B cell (primary cell): ENCODE measurements at regions not wholly inside any gene's neighbourhood (a gene's known extent, or its start where the extent isn't known, plus 50 kb on each side); places are given as distances from the start of the nearest gene placed in this dataset.

Experiments used
- ATAC-seq: fragments of 200-7000 bp; cut with Tn5 transposase; one replicate; pipeline ENCODE4 v1.10.0; 2021; ENCODE audit warnings: low read depth, mild to moderate bottlenecking, moderate number of reproducible peaks, moderate library complexity
- CTCF ChIA-PET: fragments of 350-600 bp; sonication (Branson Sonifier 250); formaldehyde crosslinking; loops from one replicate; lab custom pipeline; 2021; ENCODE audit warnings: antibody characterized with exemption, inconsistent platforms; lab: Charles Lee
- POLR2A ChIA-PET: fragments of 350-600 bp; sonication (Branson Sonifier 250); formaldehyde crosslinking; loops from one replicate; lab custom pipeline; 2021; ENCODE audit warnings: antibody characterized with exemption; lab: Charles Lee
- DNase-seq: peaks from one replicate; pipeline ENCODE4 v3.0.0; 2013
- H2AFZ ChIP-seq: 2 replicates; pipeline ENCODE4 v1.6.1; 2012; ENCODE audit warnings: mild to moderate bottlenecking, low read depth, low read length; ENCODE audit not compliant: insufficient read depth, poor library complexity, severe bottlenecking
- H3K27ac ChIP-seq, 2 donors: 1 replicate in 1 of 2; 2 replicates in 1 of 2; pipeline ENCODE4 v1.5.1; 2012 to 2013; ENCODE audit warnings: low read length in 2 of 2, mild to moderate bottlenecking in 2 of 2, moderate library complexity in 1 of 2
- H3K27me3 ChIP-seq, 4 experiments: fragments of 200-600 bp in 1 of 4; sonication (generic) in 1 of 4; replicated peaks in 1 of 4; 1 replicate in 2 of 4; 2 replicates in 2 of 4; pipeline versions ENCODE4 v1.6.1 to v1.7.0; 2013 to 2016; ENCODE audit warnings: low read length in 3 of 4, mild to moderate bottlenecking in 2 of 4, mixed read lengths in 1 of 4, moderate library complexity in 1 of 4; ENCODE audit not compliant: insufficient read depth in 4 of 4, control insufficient read depth in 3 of 4; ENCODE audit errors: control extremely low read depth in 1 of 4
- H3K36me3 ChIP-seq, 2 experiments: replicated peaks in 1 of 2; 1 replicate in 1 of 2; 2 replicates in 1 of 2; pipeline versions ENCODE4 v1.6.1 to v1.7.1; 2013; ENCODE audit warnings: low read length in 1 of 2; ENCODE audit not compliant: insufficient read depth in 2 of 2, control insufficient read depth in 1 of 2; ENCODE audit errors: control extremely low read depth in 1 of 2, extremely low read depth in 1 of 2
- H3K4me1 ChIP-seq, 2 donors: fragments of 200-600 bp in 1 of 2; sonication (generic) in 1 of 2; 1 replicate in 1 of 2; 2 replicates in 1 of 2; pipeline versions ENCODE4 v1.5.1 to v1.6.1; 2013 to 2017; ENCODE audit warnings: low read length in 2 of 2; ENCODE audit not compliant: control insufficient read depth in 2 of 2, insufficient read depth in 2 of 2
- H3K4me2 ChIP-seq: replicated peaks from 2 replicates; pipeline ENCODE3; 2012; ENCODE audit warnings: mild to moderate bottlenecking, low read depth, low read length; ENCODE audit not compliant: poor library complexity, severe bottlenecking
- H3K4me3 ChIP-seq, 5 experiments: fragments of 200-600 bp in 1 of 5; sonication (generic) in 1 of 5; 1 replicate in 3 of 5; 2 replicates in 2 of 5; pipeline versions ENCODE4 v1.5.1 to v1.7.0; 2011 to 2016; ENCODE audit warnings: low read length in 4 of 5, mild to moderate bottlenecking in 4 of 5, low read depth in 2 of 5, control low read depth in 1 of 5, moderate library complexity in 1 of 5; ENCODE audit not compliant: insufficient read depth in 1 of 5; ENCODE audit errors: control extremely low read depth in 1 of 5, extremely low read depth in 1 of 5
- H3K79me2 ChIP-seq: fragments of 200-600 bp; sonication (generic); one replicate; pipeline ENCODE4 v1.6.0; 2016; ENCODE audit warnings: low read length; ENCODE audit not compliant: control insufficient read depth, insufficient read depth
- H3K9ac ChIP-seq: fragments of 200-600 bp; sonication (generic); 2 replicates; pipeline ENCODE4 v1.6.1; 2017; ENCODE audit warnings: mild to moderate bottlenecking, low read length, moderate library complexity
- H3K9me3 ChIP-seq, 3 donors: one replicate each; pipeline versions ENCODE4 v1.6.1 to v1.7.1; 2013; ENCODE audit warnings: low read length in 2 of 3; ENCODE audit not compliant: control insufficient read depth in 2 of 3, insufficient read depth in 1 of 3; ENCODE audit errors: control extremely low read depth in 1 of 3
- H4K20me1 ChIP-seq: 2 replicates; pipeline ENCODE4 v1.6.0; 2012; ENCODE audit warnings: mild to moderate bottlenecking, low read length; ENCODE audit not compliant: insufficient read depth, control insufficient read depth, poor library complexity, severe bottlenecking
- H3K27ac Mint-ChIP-seq: one replicate; pipeline ENCODE4 v1.8.0; 2021; ENCODE audit warnings: mixed read lengths
- H3K27me3 Mint-ChIP-seq: one replicate; pipeline ENCODE4 v1.8.0; 2021; ENCODE audit warnings: mixed read lengths
- H3K4me1 Mint-ChIP-seq: one replicate; pipeline ENCODE4 v1.8.0; 2021; ENCODE audit warnings: mixed read lengths
- H3K4me3 Mint-ChIP-seq: one replicate; pipeline ENCODE4 v1.8.0; 2021; ENCODE audit warnings: mixed read lengths
- H3K9me3 Mint-ChIP-seq: one replicate; pipeline ENCODE4 v1.8.0; 2022; ENCODE audit warnings: mixed read lengths; ENCODE audit not compliant: insufficient read depth
- CTCF ChIP-seq: fragments of 200-600 bp; IDR thresholded peaks from one replicate; pipeline ENCODE4 v1.8.0; 2022; ENCODE audit warnings: antibody characterized with exemption, mild to moderate bottlenecking
- EZH2 ChIP-seq: IDR thresholded peaks from 2 replicates; pipeline ENCODE4 v1.6.1; 2012; ENCODE audit warnings: borderline replicate concordance, low read depth, mild to moderate bottlenecking, moderate library complexity, low read length; ENCODE audit not compliant: insufficient read depth, poor library complexity, severe bottlenecking
- WGBS: methylation state at CpG from one replicate; pipeline ENCODE4 v1.1.5; 2013; ENCODE audit warnings: missing lambda C conversion rate; ENCODE audit not compliant: insufficient coverage; 5-methylcytosine and 5-hydroxymethylcytosine counted together
- intact Hi-C: fragments of 100-400 bp; cut with micrococcal nuclease; formaldehyde crosslinking; loops from one replicate; pipeline ENCODE4 v1.10.0; 2022

GRCh38 chr18:61963705-61964104 is 70.9 kb upstream of the RNF152 start:
- ChIA-PET CTCF (no interaction called here), POLR2A (no interaction called here)
- peaks cover 0 to 43% (median 9%) of the 10 kb centered on the region in 4 experiments for H3K27me3 ChIP-seq
- no peaks in the 10 kb centered on the region for H3K4me1 ChIP-seq
- H3K27ac ChIP-seq: no peak overlapping the region
- H3K9me3 ChIP-seq: peaks cover 0 to 2% (median 0%) of the 10 kb centered on the region in 3 donors
- no CpG with 5 or more reads among the region's 1 CpG for WGBS
- no peak overlapping the region for H3K4me2 ChIP-seq
- H2AFZ ChIP-seq: no peak overlapping the region
- Mint-ChIP-seq H3K9me3 (no peaks in the 10 kb centered on the region), H3K4me3 (no peak overlapping the region), H3K4me1 (peaks cover 3% of the 10 kb centered on the region), H3K27me3 (peaks cover 51% of the 10 kb centered on the region), H3K27ac (no peak overlapping the region)
- no peak overlapping the region for H3K4me3 ChIP-seq
- no peak overlapping the region for H3K9ac ChIP-seq
- intact Hi-C loops: no loop called here
- no peak for ATAC-seq
- no peak for DNase-seq
- H3K79me2 ChIP-seq: no peaks in the 10 kb centered on the region
- H4K20me1 ChIP-seq: no peaks in the 10 kb centered on the region
- no peaks in the 10 kb centered on the region for H3K36me3 ChIP-seq
- no peak for TF ChIP-seq EZH2
- TF ChIP-seq CTCF: no peak

GRCh38 chr18:61957801-61958516 is 65.2 kb upstream of the RNF152 start:
- H3K9me3 ChIP-seq: peaks cover 0 to 14% (median 1%) of the 10 kb centered on the region in 3 donors
- H3K27me3 Mint-ChIP-seq: peaks cover 67% of the 10 kb centered on the region
- no peak for TF ChIP-seq CTCF
- TF ChIP-seq EZH2: no peak
- WGBS: 89% methylated on average over 10 of the region's 13 CpGs
- H3K4me1 Mint-ChIP-seq: peaks cover 5% of the 10 kb centered on the region
- H3K4me3 ChIP-seq: no peak overlapping the region
- H3K79me2 ChIP-seq: no peaks in the 10 kb centered on the region
- ATAC-seq (no peak), DNase-seq (no peak)
- CTCF ChIA-PET: no interaction called here
- H4K20me1 ChIP-seq: no peaks in the 10 kb centered on the region
- no peak overlapping the region for H3K4me3 Mint-ChIP-seq
- H2AFZ ChIP-seq: no peak overlapping the region
- no peak overlapping the region for H3K4me2 ChIP-seq
- H3K27me3 ChIP-seq: peaks cover 0 to 53% (median 20%) of the 10 kb centered on the region in 4 experiments
- no peak overlapping the region for H3K27ac ChIP-seq
- H3K9me3 Mint-ChIP-seq: peaks cover 3% of the 10 kb centered on the region
- no peak overlapping the region for H3K27ac Mint-ChIP-seq
- intact Hi-C loops: no loop called here
- H3K4me1 ChIP-seq: no peaks in the 10 kb centered on the region
- POLR2A ChIA-PET: interaction anchor here (0.5 kb wide), 1 partner anchor 569 kb away, joined by 4 read pairs; no protein-coding TSS in a partner anchor
- H3K9ac ChIP-seq: no peak overlapping the region
- H3K36me3 ChIP-seq: no peaks in the 10 kb centered on the region
